ENCODE measurements at regions not wholly inside any gene's neighbourhood (a gene's known extent, or its start where the extent isn't known, plus 50 kb on each side); places are given as distances from the start of the nearest gene placed in this dataset.

- TF ChIP-seq POLR2A (IDR thresholded peaks at IDR 0.05; ENCODE audit: low read depth, low read length) (no peak), FOS (IDR thresholded peaks at IDR 0.05; ENCODE audit: borderline replicate concordance, insufficient read depth, low read length) (no peak)
Observed at GRCh38 chrX:4809571-4809970, 1096.1 kb upstream of the PRKX start.
